Fibroblast of the aortic adventitia (primary cell): ENCODE measurements at regions not wholly inside any gene's neighbourhood (a gene's known extent, or its start where the extent isn't known, plus 50 kb on each side); places are given as distances from the start of the nearest gene placed in this dataset.

Source experiments
- DNase-seq: peaks from one replicate; pipeline ENCODE4 v3.0.0-alpha.2; 2010; ENCODE audit warnings: low read depth
- H3K4me3 ChIP-seq: 2 replicates; pipeline ENCODE4 v1.5.1; 2011; ENCODE audit warnings: low read depth, mild to moderate bottlenecking, control low read depth, low read length, moderate library complexity
- TF ChIP-seq, protein P1 (sequence below): IDR thresholded peaks from 2 replicates; pipeline ENCODE4 v1.5.1; 2011; ENCODE audit warnings: mild to moderate bottlenecking, low read length, control low read depth, inconsistent platforms; ENCODE audit not compliant: insufficient read depth

DNA sequence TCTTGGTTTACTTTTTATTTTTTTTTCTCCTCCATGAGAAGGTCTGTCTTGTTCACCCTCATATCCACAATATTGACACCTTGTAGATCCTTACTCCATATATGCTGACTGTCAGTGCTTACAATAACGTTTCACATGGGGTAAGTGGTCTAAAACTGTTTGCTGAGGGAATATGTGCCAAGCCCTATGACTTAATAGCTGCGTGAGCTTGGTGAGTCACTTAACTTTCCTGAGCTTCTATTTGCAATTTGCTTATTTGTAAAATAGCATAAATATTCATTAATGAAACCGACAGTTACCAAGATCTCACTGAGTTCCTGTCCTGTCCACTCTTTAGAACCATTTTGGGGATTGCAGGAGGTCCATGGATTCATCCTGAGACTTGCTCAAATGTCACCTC is 190.7 kb downstream of the CCT6B start:
- H3K4me3 ChIP-seq: no peak overlapping the region
- TF ChIP-seq, protein P1, sequence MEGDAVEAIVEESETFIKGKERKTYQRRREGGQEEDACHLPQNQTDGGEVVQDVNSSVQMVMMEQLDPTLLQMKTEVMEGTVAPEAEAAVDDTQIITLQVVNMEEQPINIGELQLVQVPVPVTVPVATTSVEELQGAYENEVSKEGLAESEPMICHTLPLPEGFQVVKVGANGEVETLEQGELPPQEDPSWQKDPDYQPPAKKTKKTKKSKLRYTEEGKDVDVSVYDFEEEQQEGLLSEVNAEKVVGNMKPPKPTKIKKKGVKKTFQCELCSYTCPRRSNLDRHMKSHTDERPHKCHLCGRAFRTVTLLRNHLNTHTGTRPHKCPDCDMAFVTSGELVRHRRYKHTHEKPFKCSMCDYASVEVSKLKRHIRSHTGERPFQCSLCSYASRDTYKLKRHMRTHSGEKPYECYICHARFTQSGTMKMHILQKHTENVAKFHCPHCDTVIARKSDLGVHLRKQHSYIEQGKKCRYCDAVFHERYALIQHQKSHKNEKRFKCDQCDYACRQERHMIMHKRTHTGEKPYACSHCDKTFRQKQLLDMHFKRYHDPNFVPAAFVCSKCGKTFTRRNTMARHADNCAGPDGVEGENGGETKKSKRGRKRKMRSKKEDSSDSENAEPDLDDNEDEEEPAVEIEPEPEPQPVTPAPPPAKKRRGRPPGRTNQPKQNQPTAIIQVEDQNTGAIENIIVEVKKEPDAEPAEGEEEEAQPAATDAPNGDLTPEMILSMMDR: no peak
- no peak for DNase-seq

DNA sequence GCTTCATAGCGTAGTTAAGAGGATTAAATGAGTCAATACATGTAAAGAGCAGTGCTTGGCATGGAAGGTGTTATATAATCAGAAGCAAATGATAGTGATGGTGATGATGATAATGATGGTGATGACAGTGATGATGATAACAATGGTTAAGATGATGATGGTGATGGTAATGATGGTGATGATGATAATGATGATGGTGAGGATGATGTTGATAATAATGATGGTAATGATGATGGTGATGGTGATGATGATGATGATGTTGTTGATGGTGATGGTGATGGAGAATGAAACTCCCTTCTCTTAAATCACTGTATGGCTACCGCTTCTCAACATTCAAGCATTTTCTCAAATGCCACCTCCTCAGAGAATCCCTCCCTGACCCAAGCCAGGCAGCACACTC is 190.5 kb downstream of the TMEM132E start:
- H3K4me3 ChIP-seq: no peak overlapping the region
- no peak for DNase-seq
- TF ChIP-seq, protein P1: no peak

DNA sequence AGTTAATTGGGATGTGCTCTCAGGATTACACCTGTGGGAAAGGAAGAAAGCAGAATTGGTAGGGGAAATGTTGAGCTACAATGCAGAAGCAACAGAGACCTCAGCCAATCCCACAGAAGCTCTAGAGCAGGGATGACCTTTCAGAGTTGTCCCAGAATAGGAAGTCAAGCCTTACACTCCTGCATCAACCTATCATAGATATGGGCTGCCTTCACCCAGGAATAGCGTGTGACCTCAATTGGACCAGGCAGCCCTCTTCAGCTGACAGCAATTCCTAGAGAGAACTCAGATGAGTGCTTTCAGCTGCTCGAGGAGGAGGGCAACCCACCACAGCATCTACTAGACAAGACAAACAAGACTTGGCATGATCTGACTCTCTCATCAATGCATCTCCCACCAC is 189.7 kb downstream of the TMEM132E start:
- H3K4me3 ChIP-seq: no peak overlapping the region

DNA sequence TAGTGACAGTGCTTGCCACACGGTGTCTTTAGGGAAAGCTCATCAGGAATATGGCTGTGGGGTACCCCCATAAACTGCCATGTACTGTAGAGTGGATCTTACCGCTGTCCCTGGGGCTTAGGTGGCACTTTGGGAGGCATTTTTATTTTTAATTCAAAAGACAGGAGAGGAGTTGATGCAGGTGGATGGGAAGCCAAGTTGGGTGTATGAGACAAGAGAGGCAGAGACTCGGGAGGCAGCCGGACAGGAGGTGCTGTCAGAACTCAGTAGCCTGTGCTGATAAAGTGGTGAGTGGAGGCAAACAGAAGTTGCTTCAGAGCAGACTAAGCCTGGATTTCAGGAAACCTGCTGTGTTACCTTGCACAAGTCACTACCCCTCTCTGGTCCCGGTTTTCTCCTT is 185.9 kb downstream of the TMEM132E start:
- TF ChIP-seq, protein P1: no peak
- no peak overlapping the region for H3K4me3 ChIP-seq
- DNase-seq: no peak

More for the DNA sequence above, 189.7 kb downstream of the TMEM132E start:
- DNase-seq: no peak
- TF ChIP-seq, protein P1: no peak

DNA sequence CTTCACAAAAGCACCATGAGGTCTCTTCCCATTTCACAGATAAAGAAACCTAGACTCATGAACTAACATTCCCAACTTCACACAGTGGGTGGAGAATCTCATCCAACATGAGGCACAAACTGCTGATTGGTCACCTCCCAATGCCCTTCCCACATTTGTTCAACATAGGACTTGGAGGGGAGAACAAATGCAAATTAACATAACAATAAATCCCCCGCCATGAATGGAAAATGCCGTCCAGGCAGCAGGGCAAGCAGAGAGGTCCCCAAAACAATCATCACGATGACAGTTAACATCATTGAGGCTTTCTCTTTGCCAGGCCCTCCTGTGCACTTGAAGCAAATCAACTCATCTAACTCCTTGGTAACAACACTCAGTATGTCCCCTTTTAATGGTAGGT is 185.3 kb downstream of the TMEM132E start:
- TF ChIP-seq, protein P1: no peak
- DNase-seq: no peak
- no peak overlapping the region for H3K4me3 ChIP-seq

DNA sequence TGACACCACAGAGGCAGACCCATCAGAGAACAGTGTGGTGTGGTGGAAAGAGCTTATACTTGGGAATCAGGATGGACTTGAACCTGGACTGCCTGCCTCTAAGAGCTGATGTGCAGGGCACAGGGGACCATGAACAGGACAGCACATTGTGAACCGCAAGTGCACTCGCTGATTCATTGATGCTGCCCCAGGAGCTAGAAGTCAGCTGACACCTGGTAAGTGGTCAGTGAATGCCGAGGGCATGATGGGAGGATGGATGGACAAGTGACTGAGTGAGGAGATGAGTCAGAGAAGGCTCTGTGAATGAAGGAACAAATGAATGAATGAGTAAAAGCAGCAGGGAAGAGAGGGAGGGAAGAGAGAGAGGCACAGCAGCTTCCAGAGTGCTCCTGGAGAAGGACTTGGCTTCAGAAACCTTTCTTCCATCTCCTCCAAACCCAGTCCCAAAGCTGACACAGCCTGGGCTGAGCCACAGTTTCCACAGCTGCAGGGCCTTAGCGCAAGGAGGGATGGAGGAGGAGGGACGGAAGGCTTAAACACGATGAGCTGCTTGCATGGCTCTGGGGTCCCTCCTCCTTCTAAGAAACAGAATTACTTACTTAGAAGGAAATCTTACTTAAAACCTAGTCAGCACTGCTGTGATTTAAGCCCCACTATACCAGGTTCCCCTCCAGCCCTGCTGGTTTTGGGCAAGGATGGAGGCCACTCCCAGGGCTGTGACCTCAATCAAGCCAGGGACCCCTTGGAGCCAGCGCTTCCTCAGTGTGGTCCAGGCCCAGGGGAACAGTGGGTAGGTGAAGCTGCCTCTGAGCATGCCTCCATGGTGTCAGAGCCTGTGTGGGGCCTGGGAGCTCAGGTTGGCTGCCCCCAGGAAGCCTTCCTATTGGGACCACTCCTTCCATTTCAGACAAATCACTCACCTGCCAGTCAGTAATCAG is 184.6 kb downstream of the TMEM132E start:
- no peak for DNase-seq

More for the DNA sequence above, 184.6 kb downstream of the TMEM132E start:
- TF ChIP-seq, protein P1: no peak
- no peak overlapping the region for H3K4me3 ChIP-seq
